ENCODE measurements at regions not wholly inside any gene's neighbourhood (a gene's known extent, or its start where the extent isn't known, plus 50 kb on each side); places are given as distances from the start of the nearest gene placed in this dataset.

- no peak for TF ChIP-seq GATA2 (IDR thresholded peaks at IDR 0.05; ENCODE audit: low read depth, low read length)
- TF ChIP-seq GATA3 (IDR thresholded peaks at IDR 0.05; ENCODE audit: low read depth, low read length) = no peak
These were observed 122.7 kb upstream of the RASGRP1 start for GRCh38 chr15:38687340-38687739.

Measured in SH-SY5Y (cell line).